ENCODE measurements at regions not wholly inside any gene's neighbourhood (a gene's known extent, or its start where the extent isn't known, plus 50 kb on each side); places are given as distances from the start of the nearest gene placed in this dataset.

GRCh38 chr6:99064834-99065233 lies 117.1 kb upstream of the FBXL4 start:
- FAIRE-seq: no peak

DNA sequence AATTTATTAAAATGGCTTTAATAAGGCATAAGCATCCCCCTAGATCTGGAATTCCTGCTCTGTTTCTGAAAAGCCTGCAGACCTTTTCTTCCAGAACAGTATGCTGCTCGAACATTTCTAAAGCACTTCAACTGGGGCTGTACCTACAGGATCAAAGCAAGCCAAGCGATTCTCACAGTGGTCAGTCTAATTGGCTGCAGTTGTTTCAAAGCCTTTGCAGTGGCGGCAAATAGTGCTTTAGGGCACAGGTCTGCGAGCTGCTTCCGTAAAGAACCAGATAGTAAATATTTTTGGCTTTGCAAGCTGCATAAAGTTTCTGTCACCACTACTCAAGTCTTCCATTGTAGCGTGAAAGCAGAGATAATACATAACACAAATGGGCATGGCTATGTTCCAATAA lies 88.9 kb upstream of the FBXL4 start:
- FAIRE-seq: no peak

DNA sequence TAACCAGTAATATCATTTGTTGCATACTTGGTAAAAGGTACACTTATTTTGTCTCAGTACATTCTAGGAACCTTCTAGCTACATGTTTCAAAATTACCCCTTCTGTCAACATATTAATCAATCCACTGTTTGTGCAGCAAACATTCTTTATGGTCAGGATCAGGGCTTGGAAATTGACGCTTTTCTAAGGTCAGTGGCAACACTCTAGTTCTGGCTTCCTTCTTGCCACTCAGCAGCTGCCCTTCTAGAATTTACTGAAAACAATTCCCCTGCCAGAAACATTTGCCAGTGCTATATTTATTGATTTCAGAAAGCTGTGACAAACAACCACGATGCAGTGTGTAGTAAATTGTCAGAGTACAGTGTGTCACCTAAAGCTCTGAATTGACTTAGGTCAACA lies 84.7 kb upstream of the FBXL4 start:
- no peak for FAIRE-seq

- no peak for FAIRE-seq
Observed at GRCh38 chr6:99031957-99032356, 84.2 kb upstream of the FBXL4 start.

GRCh38 chr6:99030915-99031314 lies 83.2 kb upstream of the FBXL4 start:
- no peak for FAIRE-seq

DNA sequence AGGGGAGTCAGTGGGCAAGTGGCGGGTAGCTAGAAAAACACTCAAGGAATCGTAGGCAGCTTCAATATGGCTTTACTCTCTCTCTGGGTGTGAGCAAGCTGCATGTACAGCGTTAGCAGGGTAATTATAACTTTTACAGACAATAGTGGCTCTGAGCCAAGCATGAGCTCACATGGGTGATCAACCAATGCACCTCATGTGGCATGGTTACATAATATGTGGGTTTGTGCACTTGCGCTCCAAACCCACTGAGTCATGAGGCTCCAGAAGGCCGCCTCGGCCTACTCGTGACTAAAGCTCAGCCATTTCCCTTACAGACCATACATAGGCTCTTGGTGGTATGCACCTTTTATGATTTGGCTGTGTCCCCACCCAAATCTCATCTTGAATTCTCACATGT lies 78.4 kb upstream of the FBXL4 start:
- FAIRE-seq: no peak

- no peak for FAIRE-seq
Observed at GRCh38 chr6:99024089-99024488, 76.3 kb upstream of the FBXL4 start.

GRCh38 chr6:99022039-99022609 lies 74.4 kb upstream of the FBXL4 start:
- no peak for FAIRE-seq

- no peak for FAIRE-seq
Observed at GRCh38 chr6:99019381-99019780, 71.6 kb upstream of the FBXL4 start.

DNA sequence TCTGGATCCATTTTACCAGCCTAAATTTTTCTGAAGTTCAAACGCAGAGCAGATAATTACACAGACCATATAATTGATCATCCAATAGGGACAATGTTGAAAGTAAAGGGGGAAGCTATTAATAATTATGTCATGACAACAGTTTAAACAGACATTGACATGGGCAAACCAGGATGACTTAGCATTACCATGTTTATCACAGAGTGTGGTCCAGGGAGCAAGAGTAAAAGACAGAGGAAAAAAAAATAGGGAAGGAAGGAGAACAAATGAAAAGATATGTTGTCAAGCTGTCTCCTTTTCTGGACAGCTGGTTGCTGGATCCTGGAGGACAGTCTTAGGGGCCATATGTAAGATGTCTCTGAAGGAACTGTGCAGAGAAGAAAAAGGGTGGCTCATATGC lies 69.4 kb upstream of the FBXL4 start:
- FAIRE-seq: no peak

GRCh38 chr6:99016355-99016754 lies 68.6 kb upstream of the FBXL4 start:
- FAIRE-seq: no peak

GRCh38 chr6:99014061-99014460 lies 66.3 kb upstream of the FBXL4 start:
- no peak for FAIRE-seq

DNA sequence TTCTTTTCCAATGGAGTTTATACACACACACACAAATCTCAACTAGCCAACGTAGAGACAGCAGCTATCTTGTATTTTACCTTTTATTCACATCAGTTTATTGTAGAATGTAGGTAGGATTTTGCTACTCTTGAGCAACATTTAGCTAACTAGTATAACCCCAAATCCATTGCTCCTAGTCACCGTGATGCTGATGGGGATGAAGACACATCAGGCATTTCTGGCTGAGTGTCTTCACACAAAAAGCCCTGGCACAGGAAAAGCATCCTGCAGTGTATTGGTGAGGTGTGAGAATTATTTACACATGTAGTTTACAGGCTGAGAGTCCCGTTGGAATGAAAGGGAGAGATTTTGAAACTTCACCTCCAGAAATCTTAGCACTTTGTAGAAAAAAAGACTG lies 65.9 kb upstream of the FBXL4 start:
- FAIRE-seq: no peak

- no peak for FAIRE-seq
Observed at GRCh38 chr6:99013145-99013544, 65.4 kb upstream of the FBXL4 start.

DNA sequence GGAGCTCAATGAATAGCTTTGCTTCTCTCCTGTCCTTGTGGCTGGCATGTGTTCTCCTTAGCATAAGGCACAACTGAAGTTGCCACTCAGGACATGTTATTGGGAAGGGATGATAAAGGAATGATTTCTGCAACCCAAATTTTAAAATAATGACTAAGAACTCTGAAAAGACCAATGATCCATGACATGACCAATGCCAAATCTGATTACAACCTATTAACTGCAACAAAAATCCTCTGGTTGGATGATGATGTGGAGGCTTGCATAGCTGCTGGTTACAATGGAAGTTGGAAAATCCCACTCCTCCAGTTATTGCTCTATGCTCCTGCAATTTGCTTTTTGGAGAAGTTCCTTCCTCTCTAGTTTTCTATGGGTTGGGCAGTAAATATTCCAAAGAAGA lies 63.4 kb upstream of the FBXL4 start:
- no peak for FAIRE-seq

DNA sequence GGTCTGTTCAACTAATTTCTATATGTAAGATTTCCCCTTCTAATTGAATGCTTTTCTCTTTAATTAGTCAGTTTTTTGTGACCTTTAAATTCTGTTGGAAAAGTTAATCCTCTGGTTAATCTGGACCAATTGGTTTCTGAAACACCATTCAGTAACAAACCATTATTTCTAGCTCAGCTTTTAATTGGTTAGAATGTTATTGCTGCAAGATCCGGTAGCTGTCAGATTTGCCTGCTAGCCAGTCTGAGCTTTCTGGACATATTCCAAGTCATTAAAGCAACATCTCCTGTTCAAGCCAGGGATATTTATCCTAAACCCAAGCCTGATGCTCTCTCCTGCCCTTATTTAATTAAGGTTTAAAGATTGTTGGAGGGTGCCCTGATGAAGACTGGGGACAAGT lies 55.1 kb upstream of the FBXL4 start:
- no peak for FAIRE-seq

GRCh38 chr6:98998103-98998502 lies 50.4 kb upstream of the FBXL4 start:
- FAIRE-seq: no peak
